HG03571 (cell line): ENCODE measurements at regions not wholly inside any gene's neighbourhood (a gene's known extent, or its start where the extent isn't known, plus 50 kb on each side); places are given as distances from the start of the nearest gene placed in this dataset.

Source experiments
- ATAC-seq: cut with Tn5 transposase; IDR thresholded peaks from one replicate; pipeline ENCODE4 v1.9.1; 2021; ENCODE audit not compliant: unreplicated experiment

DNA sequence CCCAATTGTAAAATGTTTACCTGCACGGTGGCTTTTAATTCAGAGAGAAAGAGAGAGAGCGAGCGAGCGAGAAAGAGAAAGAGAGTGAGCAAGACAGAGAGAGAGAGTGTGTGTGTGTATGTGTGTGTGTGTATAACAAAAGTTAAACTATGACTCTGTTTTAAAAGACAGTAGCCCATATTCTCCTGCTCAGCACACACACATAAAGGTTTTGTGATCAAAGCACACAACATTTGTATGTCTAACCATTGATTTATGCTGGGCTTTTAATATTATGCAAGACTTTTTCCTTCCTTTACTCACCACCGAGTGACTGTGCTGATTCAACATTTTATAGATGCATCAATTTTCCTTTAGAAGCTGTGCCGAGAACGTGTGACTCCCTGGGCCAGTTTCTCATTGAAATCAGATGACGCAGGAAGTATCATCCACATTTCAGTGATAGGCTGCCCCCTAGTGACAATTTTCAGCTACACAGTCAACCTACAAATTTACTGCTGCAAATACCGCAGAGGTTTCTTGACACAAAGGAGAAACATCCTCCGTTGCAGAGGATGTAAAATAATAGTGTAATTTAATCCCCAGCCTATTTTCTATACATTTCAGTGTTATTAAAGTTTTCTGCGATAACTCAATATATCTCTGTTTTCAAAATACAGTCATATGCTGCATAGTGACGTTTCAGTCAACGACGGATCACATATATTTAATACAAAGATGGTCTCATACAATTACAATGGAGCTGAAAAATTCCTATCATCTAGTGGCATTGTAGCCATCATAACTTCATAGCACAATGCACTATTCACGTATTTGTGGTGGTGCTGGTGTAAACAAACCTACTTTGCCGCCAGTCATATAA, 165.9 kb upstream of the TANK start:
- ATAC-seq = peak; percentile 83

GRCh38 chr2:160996584-160996983, 163.6 kb upstream of the TANK start:
- no peak for ATAC-seq

DNA sequence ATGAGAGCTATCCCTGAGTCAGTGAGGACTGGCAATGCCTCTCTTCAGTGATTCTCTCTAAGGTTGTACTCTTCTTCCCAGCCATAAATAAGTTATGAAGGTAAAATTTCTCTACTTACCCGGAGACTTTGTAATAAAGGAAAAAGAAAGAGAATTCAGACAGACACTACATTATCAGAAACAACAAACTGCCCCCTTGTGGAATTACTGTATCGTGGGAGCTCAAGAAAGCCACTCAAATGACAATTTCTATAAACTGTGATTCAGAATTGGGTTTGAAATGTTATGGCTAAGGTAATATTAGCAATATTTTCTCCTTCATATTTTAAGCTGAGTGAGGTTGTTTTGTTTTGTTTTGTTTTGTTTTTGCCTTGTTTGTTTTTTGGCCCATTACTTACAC, 155.8 kb upstream of the TANK start:
- ATAC-seq = no peak

- ATAC-seq = no peak
Measured at GRCh38 chr2:161005170-161005569, 155.1 kb upstream of the TANK start.

DNA sequence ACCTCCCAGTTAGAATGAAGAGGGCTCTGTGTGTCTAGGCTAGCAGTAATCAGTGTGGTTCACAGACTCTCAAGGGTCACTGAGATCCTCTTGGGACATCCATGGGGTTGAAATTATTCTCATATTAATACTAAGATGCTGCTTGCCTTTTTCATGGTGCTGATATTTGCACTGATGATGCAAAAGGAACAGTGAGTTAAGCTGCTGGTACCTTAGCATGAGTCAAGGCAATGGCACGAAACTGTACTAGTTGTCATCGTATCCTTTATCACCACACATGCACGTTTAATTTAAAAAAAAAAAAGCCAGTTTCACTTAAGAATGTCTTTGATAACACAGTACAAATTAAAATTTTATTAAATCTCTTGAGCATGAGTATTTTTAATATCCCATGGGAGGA, 151.9 kb upstream of the TANK start:
- ATAC-seq = no peak

- ATAC-seq = no peak
Measured at GRCh38 chr2:161010503-161011015, 149.7 kb upstream of the TANK start.

DNA sequence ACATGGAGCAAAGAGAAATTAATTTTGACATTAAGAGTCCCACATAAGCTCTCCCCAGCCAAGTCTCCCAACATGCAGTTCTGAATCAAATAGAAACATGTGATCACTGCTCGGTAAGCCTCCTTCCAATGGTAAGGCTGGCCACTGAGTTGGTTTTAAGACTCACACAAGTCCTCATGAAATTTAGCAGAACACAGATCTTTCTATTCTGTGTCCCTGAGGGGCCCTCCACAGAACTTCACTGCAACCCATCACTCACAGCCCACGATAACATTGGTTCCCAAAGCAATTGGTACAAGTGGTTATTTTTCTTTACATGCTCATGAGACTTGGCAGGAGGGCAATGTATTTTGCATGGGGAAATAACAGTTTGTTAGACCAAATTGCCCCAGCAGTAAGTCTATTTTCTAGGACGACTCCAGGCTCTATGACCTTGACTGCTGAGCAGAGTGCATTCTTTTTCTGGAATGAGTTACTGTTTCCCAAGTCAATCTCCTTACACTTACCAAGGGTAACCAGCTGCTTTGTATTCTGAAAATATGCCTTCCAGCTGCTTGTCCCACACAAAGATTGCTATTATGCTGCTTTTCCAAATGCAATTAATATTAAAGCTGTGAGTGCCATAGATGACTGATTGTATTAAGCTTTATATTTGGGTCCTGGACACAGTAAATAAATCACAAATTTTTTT, 142.3 kb upstream of the TANK start:
- no peak for ATAC-seq

- ATAC-seq = no peak
Measured at GRCh38 chr2:161019311-161019710, 140.9 kb upstream of the TANK start.

DNA sequence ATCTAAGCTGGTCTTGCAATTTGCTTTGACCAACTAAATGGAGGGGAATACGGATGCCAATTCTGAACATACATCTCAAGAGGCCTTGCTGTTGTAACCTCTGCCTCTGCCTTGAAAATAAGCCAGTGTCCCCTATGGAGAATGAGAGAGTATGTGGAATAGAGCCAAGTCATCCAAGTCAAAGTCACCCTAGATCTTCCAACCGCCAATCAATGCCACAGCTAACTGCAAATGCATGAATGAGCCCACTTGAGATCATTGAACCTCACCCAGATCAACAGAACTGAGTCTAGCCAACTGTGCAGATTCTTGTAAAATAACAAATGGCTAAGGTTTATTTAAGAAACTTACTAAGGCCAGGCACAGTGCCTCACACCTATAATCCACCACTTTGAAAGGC, 139.8 kb upstream of the TANK start:
- no peak for ATAC-seq

- no peak for ATAC-seq
Measured at GRCh38 chr2:161028581-161028980, 131.6 kb upstream of the TANK start.

DNA sequence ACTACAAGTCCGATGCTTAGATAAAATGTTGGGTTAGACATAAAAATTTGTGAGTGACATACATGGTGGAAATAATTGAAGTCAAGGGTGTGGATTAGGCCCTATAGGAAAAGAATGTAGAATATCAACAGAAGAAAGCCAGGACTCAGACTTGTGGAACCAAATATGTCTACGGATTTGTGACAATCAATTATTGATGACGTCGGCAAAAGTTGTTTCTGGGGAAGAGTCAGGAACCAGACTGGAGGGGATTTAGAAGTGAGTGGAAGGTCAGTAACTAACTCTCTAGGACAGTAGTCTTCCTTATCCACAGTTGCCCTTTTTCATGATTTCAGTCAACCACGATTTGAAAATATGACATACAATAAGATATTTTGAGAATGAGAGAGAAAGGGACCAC, 130.9 kb upstream of the TANK start:
- ATAC-seq = no peak

DNA sequence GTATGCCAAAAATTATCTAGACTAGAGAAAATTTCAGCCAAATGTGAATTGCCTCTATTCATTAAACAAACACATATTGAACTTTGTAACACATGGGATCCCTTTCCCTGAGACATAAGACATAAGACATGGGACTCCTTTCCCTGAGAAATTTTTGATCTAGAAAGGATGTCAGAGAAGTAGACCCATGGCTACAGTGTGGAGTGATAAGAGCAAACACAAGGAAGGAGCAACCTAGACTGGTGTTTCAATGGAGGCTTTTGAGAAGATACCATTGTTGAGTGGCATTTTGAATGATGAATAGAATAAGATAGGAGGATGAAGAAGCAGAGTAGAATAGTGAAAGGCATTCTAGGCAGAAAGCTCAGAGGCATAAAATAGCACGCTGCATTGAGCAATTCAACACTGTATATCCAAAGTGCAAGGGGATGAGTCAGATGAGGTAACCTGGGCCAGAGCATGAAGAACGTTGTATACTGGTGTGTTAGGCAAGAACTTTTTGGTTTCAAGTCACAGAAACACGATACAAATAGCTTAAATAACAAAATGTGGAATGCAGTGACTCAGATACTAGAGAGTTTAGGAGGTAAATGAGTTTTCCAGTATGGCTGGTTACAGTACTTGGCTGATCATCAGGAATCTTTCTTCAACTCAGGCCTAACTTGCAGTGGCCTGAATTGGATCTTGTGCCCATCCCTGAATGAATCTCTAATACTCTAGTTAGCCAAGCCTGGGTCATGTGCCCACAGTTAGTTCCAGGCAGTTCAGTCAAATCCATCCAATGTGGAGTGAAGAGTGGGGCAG, 129.8 kb upstream of the TANK start:
- ATAC-seq = no peak

GRCh38 chr2:161031511-161031910, 128.7 kb upstream of the TANK start:
- no peak for ATAC-seq

DNA sequence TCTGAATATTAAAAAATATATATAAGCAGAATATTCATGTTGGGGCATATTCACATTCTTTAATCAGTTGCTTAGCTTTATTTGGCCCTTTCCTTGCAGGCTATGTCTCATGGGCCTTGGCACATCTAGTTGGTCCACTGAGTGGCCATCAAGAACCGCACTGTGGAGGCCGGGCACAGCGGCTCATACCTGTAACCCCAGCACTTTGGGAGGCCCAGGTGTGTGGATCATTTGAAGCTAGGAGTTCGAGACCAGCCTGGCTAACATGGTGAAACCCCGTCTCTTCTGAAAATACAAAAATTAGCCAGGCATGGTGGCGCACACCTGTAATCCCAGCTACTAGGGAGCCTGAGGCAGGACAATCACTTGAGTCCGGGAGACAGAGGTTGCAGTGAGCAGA, 127.6 kb upstream of the TANK start:
- ATAC-seq = no peak

DNA sequence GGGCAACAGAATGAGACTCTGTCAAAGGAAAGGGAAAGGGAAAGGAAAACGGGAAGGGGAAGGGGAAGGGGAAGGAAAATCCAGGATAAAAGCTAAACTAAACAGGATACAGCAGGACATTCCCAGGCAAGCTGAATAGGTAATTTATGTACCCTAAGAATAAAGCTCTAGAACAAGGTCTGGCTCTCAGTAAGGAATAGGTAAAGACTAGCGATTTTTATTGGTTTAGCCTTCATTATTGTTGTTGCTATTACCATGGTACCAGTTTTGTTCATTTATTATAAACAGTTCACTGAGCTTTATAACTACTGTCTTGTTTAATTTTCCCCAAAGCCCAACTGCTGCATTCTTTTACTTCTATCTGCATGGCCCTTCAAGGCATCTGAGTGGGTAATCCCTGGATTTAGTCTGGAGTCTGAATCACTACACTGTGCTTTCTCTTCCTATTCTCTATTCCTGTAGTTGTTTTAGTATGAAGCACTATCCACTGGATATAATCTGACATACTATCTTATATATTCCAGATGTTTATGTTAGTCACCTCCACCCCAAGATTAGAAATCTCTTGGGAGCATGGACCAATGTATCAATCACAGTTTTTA, 127.1 kb upstream of the TANK start:
- no peak for ATAC-seq

- ATAC-seq = no peak
Measured at GRCh38 chr2:161036926-161037325, 123.3 kb upstream of the TANK start.

DNA sequence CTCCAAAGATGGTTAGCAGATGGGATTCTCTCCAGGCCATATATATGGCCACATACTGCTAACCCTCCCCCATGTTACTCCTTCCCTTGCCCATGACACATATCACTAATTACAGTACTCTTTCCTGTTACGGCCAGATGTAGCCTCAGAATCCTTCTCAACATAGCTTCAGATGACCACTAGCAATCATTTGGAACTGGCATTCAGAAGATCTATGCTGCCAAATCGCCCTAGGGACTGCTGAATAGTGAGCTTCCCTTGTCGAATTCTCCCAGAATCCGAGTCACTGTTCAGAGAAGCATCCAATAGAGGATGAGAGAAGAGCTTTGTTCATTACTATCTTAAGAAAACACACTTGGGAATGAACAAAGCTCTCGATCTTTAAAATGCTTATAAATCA, 121.2 kb upstream of the TANK start:
- ATAC-seq = no peak

DNA sequence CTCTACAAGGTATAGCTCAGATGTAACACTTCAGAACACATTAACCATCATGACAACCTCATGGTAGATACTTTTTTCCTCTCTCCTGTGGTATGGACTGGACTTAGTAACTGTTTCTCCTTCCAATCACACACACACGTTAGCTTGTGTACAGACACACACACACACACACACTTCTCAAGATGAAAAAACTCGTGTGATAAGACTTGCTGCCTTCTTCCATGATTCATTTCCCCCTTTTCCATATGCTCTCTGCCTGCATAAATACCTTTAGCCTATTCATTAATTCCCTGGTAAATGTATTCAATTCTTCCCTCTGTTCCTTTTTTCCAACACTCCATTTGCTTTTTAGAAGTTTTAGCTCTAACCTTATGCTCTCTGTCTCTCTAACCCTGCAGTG, 118.9 kb upstream of the TANK start:
- no peak for ATAC-seq

- ATAC-seq = no peak
Measured at GRCh38 chr2:161042990-161043625, 117.1 kb upstream of the TANK start.

DNA sequence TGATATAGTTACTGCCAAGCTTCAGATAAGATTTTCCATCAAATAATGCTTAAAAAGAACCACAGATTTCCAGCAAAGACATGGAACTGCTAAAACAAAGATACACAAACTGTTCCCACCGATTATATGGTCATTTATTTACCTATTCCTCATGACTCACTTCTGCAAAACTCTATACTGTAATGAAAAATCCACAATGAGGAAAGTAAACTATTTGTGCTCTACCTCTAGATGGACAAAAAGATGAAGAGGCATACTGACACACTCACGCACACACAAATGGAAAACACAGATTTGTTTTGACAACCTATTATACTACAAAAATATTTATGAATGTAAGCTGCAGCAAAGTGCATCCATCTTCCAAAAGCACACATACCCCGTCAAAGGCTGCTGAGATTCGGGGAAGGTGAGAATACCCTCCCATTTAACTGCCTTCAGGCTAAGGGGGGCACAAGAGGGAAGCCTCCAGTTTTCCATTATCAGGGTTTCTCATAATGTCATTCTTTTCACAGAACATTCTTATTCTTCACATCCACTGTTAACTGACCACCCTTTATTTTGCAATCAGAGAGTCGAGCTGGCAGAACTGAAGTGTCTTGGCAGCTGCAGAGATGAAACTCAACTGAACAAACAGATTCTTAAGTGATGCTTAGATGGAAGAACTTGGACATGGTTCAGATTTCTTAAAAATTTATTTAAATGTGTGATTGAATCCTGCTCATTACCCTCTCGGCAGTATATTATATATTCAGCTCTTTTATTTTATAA, 115.9 kb upstream of the TANK start:
- no peak for ATAC-seq
